Liver (tissue), 8 donors: ENCODE measurements at regions not wholly inside any gene's neighbourhood (a gene's known extent, or its start where the extent isn't known, plus 50 kb on each side); places are given as distances from the start of the nearest gene placed in this dataset.

Experiments
- DNase-seq: peaks from one replicate; pipeline ENCODE4 v3.0.0-alpha.2; 2017; ENCODE audit warnings: low spot score
- H3K27ac ChIP-seq, 2 donors: one replicate each; pipeline ENCODE4 v1.7.0; 2013; ENCODE audit warnings: inconsistent platforms in 2 of 2, low read length in 2 of 2, control low read depth in 1 of 2, low read depth in 1 of 2, mild to moderate bottlenecking in 1 of 2
- H3K27me3 ChIP-seq, 4 donors: one replicate each; pipeline versions ENCODE4 v1.6.1 to v1.7.0; 2013; ENCODE audit warnings: low read length in 3 of 4, inconsistent platforms in 1 of 4, mild to moderate bottlenecking in 1 of 4, moderate library complexity in 1 of 4; ENCODE audit not compliant: control insufficient read depth in 4 of 4, insufficient read depth in 4 of 4
- H3K36me3 ChIP-seq, 4 donors: one replicate each; pipeline versions ENCODE4 v1.6.1 to v1.7.0; 2013; ENCODE audit warnings: low read length in 3 of 4, mild to moderate bottlenecking in 3 of 4, low read depth in 1 of 4, moderate library complexity in 1 of 4; ENCODE audit not compliant: control insufficient read depth in 4 of 4, insufficient read depth in 3 of 4
- H3K4me1 ChIP-seq, 4 donors: one replicate each; pipeline versions ENCODE4 v1.6.1 to v1.7.0; 2013; ENCODE audit warnings: low read length in 3 of 4, mild to moderate bottlenecking in 3 of 4, moderate library complexity in 1 of 4; ENCODE audit not compliant: control insufficient read depth in 4 of 4, insufficient read depth in 4 of 4
- H3K4me3 ChIP-seq, 3 donors: one replicate each; pipeline versions ENCODE4 v1.6.1 to v1.7.0; 2013; ENCODE audit warnings: low read length in 3 of 3, control low read depth in 1 of 3, low read depth in 1 of 3, mild to moderate bottlenecking in 1 of 3
- H3K9ac ChIP-seq, 2 donors: one replicate each; pipeline ENCODE4 v1.7.0; 2013; ENCODE audit warnings: low read length in 2 of 2, mild to moderate bottlenecking in 2 of 2, moderate library complexity in 2 of 2, control low read depth in 1 of 2, low read depth in 1 of 2
- H3K9me3 ChIP-seq, 4 donors: one replicate each; pipeline versions ENCODE4 v1.6.1 to v1.7.0; 2013; ENCODE audit warnings: low read length in 3 of 4; ENCODE audit not compliant: control insufficient read depth in 4 of 4
- CTCF ChIP-seq: fragments of 150-350 bp; IDR thresholded peaks from 2 replicates; pipeline ENCODE4 v1.5.1; 2017; ENCODE audit warnings: improper control_type of control experiment, low read depth, low read length; ENCODE audit not compliant: missing input control
- GABPA ChIP-seq, 2 donors: IDR thresholded peaks in 1 of 2; conservative IDR thresholded peaks in 1 of 2; 2 replicates each; pipeline ENCODE4 v1.6.1; 2016; ENCODE audit warnings: antibody characterized with exemption in 2 of 2, mild to moderate bottlenecking in 1 of 2, moderate library complexity in 1 of 2
- JUND ChIP-seq, 2 donors: IDR thresholded peaks; 2 replicates each; pipeline ENCODE4 v1.6.1; 2016; ENCODE audit warnings: antibody characterized with exemption in 2 of 2
- RAD21 ChIP-seq, 2 donors: IDR thresholded peaks; 2 replicates each; pipeline ENCODE4 v1.6.1; 2016; ENCODE audit warnings: antibody characterized with exemption in 2 of 2, mild to moderate bottlenecking in 2 of 2
- REST ChIP-seq: IDR thresholded peaks from 2 replicates; pipeline ENCODE4 v1.6.1; 2016; ENCODE audit warnings: antibody characterized with exemption, mild to moderate bottlenecking
- RXRA ChIP-seq, 2 donors: IDR thresholded peaks; 2 replicates each; pipeline ENCODE4 v1.6.1; 2017 to 2018; ENCODE audit warnings: antibody characterized with exemption in 2 of 2, mild to moderate bottlenecking in 1 of 2
- SP1 ChIP-seq: IDR thresholded peaks from 2 replicates; pipeline ENCODE4 v1.6.1; 2018; ENCODE audit warnings: antibody characterized with exemption, mild to moderate bottlenecking
- TAF1 ChIP-seq: conservative IDR thresholded peaks from 2 replicates; pipeline ENCODE4 v1.6.1; 2016; ENCODE audit warnings: antibody characterized with exemption, mild to moderate bottlenecking
- YY1 ChIP-seq: IDR thresholded peaks from 2 replicates; pipeline ENCODE4 v1.6.1; 2016; ENCODE audit warnings: antibody characterized with exemption, mild to moderate bottlenecking
- WGBS: extraction: QIAGEN DNeasy Blood & Tissue Kit; methylation state at CpG from one replicate; pipeline ENCODE4 v1.1.7; 2013; 5-methylcytosine and 5-hydroxymethylcytosine counted together
- TF ChIP-seq, protein P1 (sequence below): IDR thresholded peaks from 2 replicates; pipeline ENCODE4 v1.6.1; 2016; ENCODE audit warnings: antibody characterized with exemption
- TF ChIP-seq, protein P2 (sequence below): IDR thresholded peaks from 2 replicates; pipeline ENCODE4 v1.6.1; 2016; ENCODE audit warnings: antibody characterized with exemption
- TF ChIP-seq, protein P3 (sequence below): IDR thresholded peaks from 2 replicates; pipeline ENCODE4 v1.6.1; 2016; ENCODE audit warnings: antibody characterized with exemption
- donor health status: healthy.
- donor health status: healthy.
- donor health status: healthy.
- donor health status: healthy.
- donor health status: healthy.

DNA sequence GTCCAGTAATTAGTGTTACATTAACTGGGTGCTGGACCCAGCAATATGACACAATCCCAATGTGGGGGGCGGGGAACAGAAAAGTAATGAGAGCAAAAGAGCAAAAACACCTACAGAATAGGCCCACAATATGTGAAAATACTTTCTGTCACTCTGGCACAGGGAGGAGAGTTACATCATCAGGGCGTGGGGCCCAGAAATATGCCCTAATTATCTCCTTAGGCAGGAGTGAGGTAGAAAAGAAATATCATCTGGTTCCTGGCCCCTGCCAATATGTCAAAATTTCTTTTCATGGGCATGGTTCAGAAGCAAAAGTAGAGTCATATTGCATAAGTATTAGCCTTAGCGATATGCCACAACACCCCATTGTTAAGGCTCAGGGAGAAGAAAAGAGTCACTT, 959.8 kb upstream of the TSPY4 start:
- peaks cover 0 to 2% (median 0%) of the 10 kb centered on the region in 4 donors for H3K4me1 ChIP-seq
- no peak overlapping the region for H3K4me3 ChIP-seq
- TF ChIP-seq JUND (IDR thresholded peaks at IDR 0.05) (no peak), TAF1 (no peak)
- H3K27me3 ChIP-seq = no peaks in the 10 kb centered on the region
- no peak overlapping the region for H3K9ac ChIP-seq
- DNase-seq = no peak
- no peaks in the 10 kb centered on the region for H3K9me3 ChIP-seq
- H3K36me3 ChIP-seq = no peaks in the 10 kb centered on the region
- no peak overlapping the region for H3K27ac ChIP-seq
- 68% methylated on average over 3 of the region's 3 CpGs for WGBS

GRCh38 chrY:8379800-8380199, 957.5 kb upstream of the TSPY4 start:
- no peak for TF ChIP-seq GABPA (IDR thresholded peaks at IDR 0.05 in 1 of 2, conservative IDR thresholded peaks at IDR 0.05 in 1 of 2)
- no peak for TF ChIP-seq RXRA (IDR thresholded peaks at IDR 0.05)
- TF ChIP-seq, protein P1, sequence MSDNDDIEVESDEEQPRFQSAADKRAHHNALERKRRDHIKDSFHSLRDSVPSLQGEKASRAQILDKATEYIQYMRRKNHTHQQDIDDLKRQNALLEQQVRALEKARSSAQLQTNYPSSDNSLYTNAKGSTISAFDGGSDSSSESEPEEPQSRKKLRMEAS = no peak
- no peak for TF ChIP-seq YY1
- TF ChIP-seq REST = no peak
- no peak for TF ChIP-seq CTCF
- no peak for TF ChIP-seq TAF1

DNA sequence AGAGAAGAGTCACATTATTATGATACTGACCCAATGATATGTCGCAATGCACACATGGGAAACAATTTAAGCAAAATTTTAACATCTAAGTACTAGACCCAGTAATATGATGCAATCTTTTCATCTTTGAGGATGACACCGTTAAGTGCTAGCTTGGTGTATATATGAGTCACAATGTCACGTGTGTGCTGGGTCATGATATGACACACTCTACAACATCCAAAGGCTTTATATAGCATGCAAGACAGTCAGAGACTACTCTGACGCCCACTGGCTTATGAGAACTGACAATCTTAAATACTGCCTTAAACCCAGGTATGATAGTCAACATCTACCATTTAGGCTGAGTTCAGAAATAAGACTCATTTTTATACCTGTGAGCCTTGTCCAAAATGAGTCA, 955.8 kb upstream of the TSPY4 start:
- TF ChIP-seq, protein P2, sequence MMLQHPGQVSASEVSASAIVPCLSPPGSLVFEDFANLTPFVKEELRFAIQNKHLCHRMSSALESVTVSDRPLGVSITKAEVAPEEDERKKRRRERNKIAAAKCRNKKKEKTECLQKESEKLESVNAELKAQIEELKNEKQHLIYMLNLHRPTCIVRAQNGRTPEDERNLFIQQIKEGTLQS = no peak
- no peak for TF ChIP-seq SP1
- no peak for TF ChIP-seq JUND (IDR thresholded peaks at IDR 0.05)
- no peak for TF ChIP-seq RAD21 (IDR thresholded peaks at IDR 0.05)
- TF ChIP-seq TAF1 = no peak
- no peak for TF ChIP-seq REST
- TF ChIP-seq, protein P3, sequence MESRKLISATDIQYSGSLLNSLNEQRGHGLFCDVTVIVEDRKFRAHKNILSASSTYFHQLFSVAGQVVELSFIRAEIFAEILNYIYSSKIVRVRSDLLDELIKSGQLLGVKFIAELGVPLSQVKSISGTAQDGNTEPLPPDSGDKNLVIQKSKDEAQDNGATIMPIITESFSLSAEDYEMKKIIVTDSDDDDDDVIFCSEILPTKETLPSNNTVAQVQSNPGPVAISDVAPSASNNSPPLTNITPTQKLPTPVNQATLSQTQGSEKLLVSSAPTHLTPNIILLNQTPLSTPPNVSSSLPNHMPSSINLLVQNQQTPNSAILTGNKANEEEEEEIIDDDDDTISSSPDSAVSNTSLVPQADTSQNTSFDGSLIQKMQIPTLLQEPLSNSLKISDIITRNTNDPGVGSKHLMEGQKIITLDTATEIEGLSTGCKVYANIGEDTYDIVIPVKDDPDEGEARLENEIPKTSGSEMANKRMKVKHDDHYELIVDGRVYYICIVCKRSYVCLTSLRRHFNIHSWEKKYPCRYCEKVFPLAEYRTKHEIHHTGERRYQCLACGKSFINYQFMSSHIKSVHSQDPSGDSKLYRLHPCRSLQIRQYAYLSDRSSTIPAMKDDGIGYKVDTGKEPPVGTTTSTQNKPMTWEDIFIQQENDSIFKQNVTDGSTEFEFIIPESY = no peak
- WGBS = 88% methylated on average over 4 of the region's 4 CpGs
- H3K9ac ChIP-seq = no peak overlapping the region
- H3K4me3 ChIP-seq = no peak overlapping the region
- no peak overlapping the region for H3K27ac ChIP-seq
- no peak for DNase-seq
- no peaks in the 10 kb centered on the region for H3K9me3 ChIP-seq
- H3K4me1 ChIP-seq = peaks cover 0 to 2% (median 0%) of the 10 kb centered on the region in 4 donors
- no peaks in the 10 kb centered on the region for H3K27me3 ChIP-seq
- no peaks in the 10 kb centered on the region for H3K36me3 ChIP-seq

More at GRCh38 chrY:8379800-8380199, 957.5 kb upstream of the TSPY4 start:
- H3K27me3 ChIP-seq = no peaks in the 10 kb centered on the region
- no peak overlapping the region for H3K4me3 ChIP-seq
- H3K27ac ChIP-seq = no peak overlapping the region
- no peak overlapping the region for H3K9ac ChIP-seq
- H3K36me3 ChIP-seq = no peaks in the 10 kb centered on the region
- H3K9me3 ChIP-seq = no peaks in the 10 kb centered on the region
- peaks cover 0 to 2% (median 0%) of the 10 kb centered on the region in 4 donors for H3K4me1 ChIP-seq
- whole genome bisulfite sequencing = 32% methylated on average over 3 of the region's 3 CpGs
- no peak for DNase-seq
